ENCODE measurements at regions not wholly inside any gene's neighbourhood (a gene's known extent, or its start where the extent isn't known, plus 50 kb on each side); places are given as distances from the start of the nearest gene placed in this dataset.

GRCh38 chr10:65847436-65848230, 1078.2 kb upstream of the LRRTM3 start:
- DNase-seq, result no peak

- no peak for DNase-seq
Observed at GRCh38 chr10:65858841-65859240, 1067.0 kb upstream of the LRRTM3 start.

- DNase-seq, result no peak
Observed at GRCh38 chr10:65861249-65861648, 1064.6 kb upstream of the LRRTM3 start.
